NCI-H345 (cell line): ENCODE measurements at regions not wholly inside any gene's neighbourhood (a gene's known extent, or its start where the extent isn't known, plus 50 kb on each side); places are given as distances from the start of the nearest gene placed in this dataset.

Experiments used
- DNase-seq: peaks from one replicate; lab custom pipeline; 2025; lab: John Stamatoyannopoulos, UW

GRCh38 chr1:118340928-118341910 lies 156.2 kb upstream of the SPAG17 start:
- DNase-seq: peak; percentile 40

GRCh38 chr1:118339400-118340124 lies 154.5 kb upstream of the SPAG17 start:
- DNase-seq: no peak

GRCh38 chr1:118338936-118339335 lies 153.9 kb upstream of the SPAG17 start:
- no peak for DNase-seq

GRCh38 chr1:118337346-118337745 lies 152.3 kb upstream of the SPAG17 start:
- DNase-seq: no peak

- peak; percentile 63 for DNase-seq
These were observed 150.3 kb upstream of the SPAG17 start for GRCh38 chr1:118335331-118335732.

- DNase-seq: no peak
These were observed 149.5 kb upstream of the SPAG17 start for GRCh38 chr1:118334506-118334905.

- DNase-seq: no peak
These were observed 148.7 kb upstream of the SPAG17 start for GRCh38 chr1:118333601-118334210.

GRCh38 chr1:118326960-118327629 lies 142.1 kb upstream of the SPAG17 start:
- DNase-seq: no peak

- no peak for DNase-seq
These were observed 140.7 kb upstream of the SPAG17 start for GRCh38 chr1:118325550-118326225.

GRCh38 chr1:118323246-118323645 lies 138.2 kb upstream of the SPAG17 start:
- no peak for DNase-seq

- DNase-seq: no peak
These were observed 137.3 kb upstream of the SPAG17 start for GRCh38 chr1:118322331-118322730.

GRCh38 chr1:118321840-118322239 lies 136.8 kb upstream of the SPAG17 start:
- DNase-seq: no peak

GRCh38 chr1:118317842-118318614 lies 133.0 kb upstream of the SPAG17 start:
- peak; percentile 20 for DNase-seq

- DNase-seq: no peak
These were observed 121.8 kb upstream of the SPAG17 start for GRCh38 chr1:118306851-118307250.

GRCh38 chr1:118304722-118305359 lies 119.8 kb upstream of the SPAG17 start:
- DNase-seq: no peak

- no peak for DNase-seq
These were observed 118.5 kb upstream of the SPAG17 start for GRCh38 chr1:118303534-118303933.

GRCh38 chr1:118303064-118303463 lies 118.0 kb upstream of the SPAG17 start:
- no peak for DNase-seq

GRCh38 chr1:118302145-118302544 lies 117.1 kb upstream of the SPAG17 start:
- no peak for DNase-seq

GRCh38 chr1:118300808-118301207 lies 115.8 kb upstream of the SPAG17 start:
- no peak for DNase-seq

GRCh38 chr1:118298397-118298796 lies 113.4 kb upstream of the SPAG17 start:
- DNase-seq: no peak
